Endothelial cell of umbilical vein (primary cell): ENCODE measurements at regions not wholly inside any gene's neighbourhood (a gene's known extent, or its start where the extent isn't known, plus 50 kb on each side); places are given as distances from the start of the nearest gene placed in this dataset.

Experiments used
- CTCF ChIP-seq, 2 donors: IDR thresholded peaks; 1 replicate in 1 of 2; 2 replicates in 1 of 2; pipeline ENCODE4 v1.5.1; 2011; ENCODE audit warnings: low read length in 2 of 2, mild to moderate bottlenecking in 2 of 2, moderate library complexity in 2 of 2, control low read depth in 1 of 2, inconsistent platforms in 1 of 2, low read depth in 1 of 2; ENCODE audit not compliant: insufficient read depth in 1 of 2; ENCODE audit errors: extremely low read depth in 1 of 2
- JUN ChIP-seq: IDR thresholded peaks from 2 replicates; pipeline ENCODE4 v1.6.1; 2011; ENCODE audit warnings: borderline replicate concordance, low read depth; ENCODE audit not compliant: insufficient read length, insufficient read depth
- MYC ChIP-seq: IDR thresholded peaks from one replicate; pipeline ENCODE4 v1.6.1; 2011; ENCODE audit warnings: mild to moderate bottlenecking, low read depth, low read length
- POLR2A ChIP-seq: IDR thresholded peaks from 2 replicates; pipeline ENCODE4 v1.6.1; 2012; ENCODE audit warnings: low read depth, mild to moderate bottlenecking, control low read depth, low read length

GRCh38 chr6:146886587-146887446 is 288.0 kb downstream of the ADGB start:
- TF ChIP-seq CTCF (IDR thresholded peaks at IDR 0.05; ENCODE audit: extremely low read depth in 1 of 2, insufficient read depth in 1 of 2, low read depth in 1 of 2, low read length in 2 of 2) (no peak), MYC (no peak), POLR2A (no peak), JUN (no peak)
